GM12874 (cell line): ENCODE measurements at regions not wholly inside any gene's neighbourhood (a gene's known extent, or its start where the extent isn't known, plus 50 kb on each side); places are given as distances from the start of the nearest gene placed in this dataset.

ENCODE experiments used
- CTCF ChIP-seq: IDR thresholded peaks from 2 replicates; pipeline ENCODE4 v1.5.1; 2011; ENCODE audit warnings: low read depth, mild to moderate bottlenecking, control low read depth, low read length, moderate library complexity; ENCODE audit not compliant: insufficient read depth

DNA sequence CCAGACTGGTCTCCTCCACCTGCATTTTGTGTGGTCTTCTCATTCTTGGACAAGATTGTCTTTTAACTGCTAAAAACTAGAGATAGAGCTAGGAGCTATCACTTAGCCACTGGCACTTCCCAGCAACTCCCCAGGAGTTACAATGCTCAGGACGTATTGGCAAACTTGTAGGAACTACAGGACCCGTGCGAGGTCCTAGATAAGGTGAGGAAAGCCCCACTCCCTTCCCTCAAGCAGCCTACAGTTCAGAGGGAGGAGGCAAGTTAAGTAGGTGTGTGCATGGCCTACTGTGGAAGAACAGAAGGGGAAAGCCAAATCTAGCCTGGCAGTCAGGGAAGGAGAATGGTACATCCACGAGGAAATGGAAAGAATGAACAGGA lies 504.7 kb upstream of the PROK2 start:
- no peak for TF ChIP-seq CTCF

DNA sequence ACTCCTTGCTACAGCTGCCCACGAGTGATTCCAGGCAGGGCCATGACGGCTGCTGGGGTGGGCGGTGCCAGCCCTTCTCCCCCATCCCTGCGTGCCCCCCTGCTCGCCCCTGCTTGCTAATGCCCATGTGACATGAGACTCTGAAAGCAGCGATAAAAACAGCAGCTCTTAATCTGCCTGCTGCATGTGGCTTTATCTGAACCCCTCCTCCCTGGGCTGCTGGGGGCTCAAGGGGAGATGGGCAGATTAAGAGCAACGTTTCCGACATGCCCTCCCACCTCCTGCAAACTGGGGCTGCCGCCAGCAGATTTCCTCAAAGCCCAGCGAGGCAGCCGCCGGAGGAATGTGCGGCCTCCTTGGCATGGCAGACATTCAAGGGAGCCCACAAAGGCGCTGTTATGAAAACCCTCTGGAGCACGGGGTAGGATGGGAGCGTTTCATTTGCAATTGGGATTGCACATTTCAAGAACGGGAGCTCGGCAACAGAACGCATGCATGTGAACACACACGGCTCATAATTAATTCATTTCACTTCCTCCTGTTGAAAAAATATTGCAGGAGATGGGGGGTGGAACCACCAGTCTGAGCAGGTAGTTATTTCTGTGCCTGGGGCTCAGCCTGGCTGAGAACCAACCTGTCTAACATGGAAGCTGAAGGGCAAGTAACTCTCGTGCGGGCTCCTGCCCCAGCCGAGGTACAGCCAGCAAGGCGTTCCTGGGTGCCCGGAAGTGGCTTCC lies 504.2 kb upstream of the PROK2 start:
- TF ChIP-seq CTCF, result no peak

DNA sequence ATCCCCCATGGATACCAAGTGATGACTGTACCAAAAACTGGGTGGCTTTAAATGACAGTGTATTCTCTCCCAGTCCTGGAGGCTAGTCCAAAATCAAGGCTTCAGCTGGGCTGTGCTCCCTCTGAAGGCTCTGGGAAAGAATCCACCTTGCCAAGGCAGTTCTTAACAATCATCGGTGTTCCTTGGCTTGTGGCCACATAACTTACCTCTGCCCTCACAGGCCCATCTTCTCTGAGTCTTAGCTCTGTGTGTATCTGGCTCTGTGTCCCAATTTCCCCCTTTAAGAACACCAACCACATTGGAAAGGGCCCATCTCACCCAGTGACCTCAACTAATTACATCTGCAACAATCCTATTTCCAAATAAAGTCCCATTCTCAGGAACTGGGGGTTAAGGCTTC lies 503.0 kb upstream of the PROK2 start:
- no peak for TF ChIP-seq CTCF

GRCh38 chr3:72285502-72285901 lies 500.6 kb upstream of the PROK2 start:
- no peak for TF ChIP-seq CTCF

GRCh38 chr3:72284471-72284870 lies 499.5 kb upstream of the PROK2 start:
- no peak for TF ChIP-seq CTCF

- no peak for TF ChIP-seq CTCF
Observed at GRCh38 chr3:72282918-72283317, 498.0 kb upstream of the PROK2 start.

- TF ChIP-seq CTCF, result no peak
Observed at GRCh38 chr3:72281551-72281950, 496.6 kb upstream of the PROK2 start.
